A549 (cell line): ENCODE measurements at regions not wholly inside any gene's neighbourhood (a gene's known extent, or its start where the extent isn't known, plus 50 kb on each side); places are given as distances from the start of the nearest gene placed in this dataset.

ENCODE experiments used
- MAZ ChIP-seq: fragments of 150-350 bp; IDR thresholded peaks from 2 replicates; pipeline ENCODE4 v1.6.1; 2014; ENCODE audit warnings: antibody characterized with exemption, low read depth, low read length, borderline replicate concordance
- RAD21 ChIP-seq, 2 experiments: fragments of >200 bp in 1 of 2; sonication (Bioruptor Twin) in 1 of 2; formaldehyde crosslinking in 1 of 2; IDR thresholded peaks in 1 of 2; conservative IDR thresholded peaks in 1 of 2; 2 replicates in 1 of 2; 3 replicates in 1 of 2; pipeline ENCODE4 v1.6.1; 2012 to 2018; ENCODE audit warnings: inconsistent platforms in 1 of 2
- TF ChIP-seq, protein P1 (sequence below): fragments of >200 bp; sonication (Bioruptor Twin); formaldehyde crosslinking; IDR thresholded peaks from 3 replicates; pipeline ENCODE4 v1.5.1; 2016

DNA sequence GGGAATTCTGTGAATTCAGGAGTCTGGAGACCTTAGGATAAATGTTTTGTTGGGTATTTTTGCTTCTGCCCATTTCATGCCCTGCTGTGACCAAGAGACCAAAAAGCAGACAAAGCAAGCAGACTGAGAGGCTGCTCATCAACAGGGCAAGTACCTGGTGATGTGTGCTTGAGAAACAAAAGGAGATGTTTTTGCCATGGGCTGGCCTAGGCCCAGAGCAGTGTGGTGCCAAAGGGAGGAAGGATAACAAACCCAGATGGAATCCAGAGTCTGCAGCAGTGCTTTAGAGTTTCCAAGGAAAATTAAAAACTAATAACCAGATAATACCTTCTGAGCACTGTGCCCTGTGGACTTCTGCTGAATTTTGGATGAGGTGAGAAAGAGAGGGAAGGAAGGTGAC, 538.4 kb downstream of the STK39 start:
- TF ChIP-seq, protein P1, sequence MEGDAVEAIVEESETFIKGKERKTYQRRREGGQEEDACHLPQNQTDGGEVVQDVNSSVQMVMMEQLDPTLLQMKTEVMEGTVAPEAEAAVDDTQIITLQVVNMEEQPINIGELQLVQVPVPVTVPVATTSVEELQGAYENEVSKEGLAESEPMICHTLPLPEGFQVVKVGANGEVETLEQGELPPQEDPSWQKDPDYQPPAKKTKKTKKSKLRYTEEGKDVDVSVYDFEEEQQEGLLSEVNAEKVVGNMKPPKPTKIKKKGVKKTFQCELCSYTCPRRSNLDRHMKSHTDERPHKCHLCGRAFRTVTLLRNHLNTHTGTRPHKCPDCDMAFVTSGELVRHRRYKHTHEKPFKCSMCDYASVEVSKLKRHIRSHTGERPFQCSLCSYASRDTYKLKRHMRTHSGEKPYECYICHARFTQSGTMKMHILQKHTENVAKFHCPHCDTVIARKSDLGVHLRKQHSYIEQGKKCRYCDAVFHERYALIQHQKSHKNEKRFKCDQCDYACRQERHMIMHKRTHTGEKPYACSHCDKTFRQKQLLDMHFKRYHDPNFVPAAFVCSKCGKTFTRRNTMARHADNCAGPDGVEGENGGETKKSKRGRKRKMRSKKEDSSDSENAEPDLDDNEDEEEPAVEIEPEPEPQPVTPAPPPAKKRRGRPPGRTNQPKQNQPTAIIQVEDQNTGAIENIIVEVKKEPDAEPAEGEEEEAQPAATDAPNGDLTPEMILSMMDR = no peak
- TF ChIP-seq MAZ (no peak), RAD21 (conservative IDR thresholded peaks at IDR 0.05 in 1 of 2, IDR thresholded peaks at IDR 0.05 in 1 of 2) (no peak)
